Ishikawa (cell line): ENCODE measurements at regions not wholly inside any gene's neighbourhood (a gene's known extent, or its start where the extent isn't known, plus 50 kb on each side); places are given as distances from the start of the nearest gene placed in this dataset.

Source experiments
- CREB1 ChIP-seq: IDR thresholded peaks from 2 replicates; pipeline ENCODE4 v1.6.1; 2012; ENCODE audit warnings: low read depth
- EGR1 ChIP-seq: IDR thresholded peaks from 2 replicates; pipeline ENCODE4 v1.6.1; 2012
- EP300 ChIP-seq: IDR thresholded peaks from 2 replicates; pipeline ENCODE4 v1.6.1; 2012; ENCODE audit warnings: borderline replicate concordance
- FOXM1 ChIP-seq: IDR thresholded peaks from 2 replicates; pipeline ENCODE4 v1.6.1; 2012; ENCODE audit warnings: low read depth, borderline replicate concordance
- RAD21 ChIP-seq: IDR thresholded peaks from 2 replicates; pipeline ENCODE4 v1.6.1; 2012; ENCODE audit warnings: low read depth
- TAF1 ChIP-seq: IDR thresholded peaks from 2 replicates; pipeline ENCODE4 v1.6.1; 2012; ENCODE audit warnings: low read depth, mild to moderate bottlenecking
- YY1 ChIP-seq: IDR thresholded peaks from 2 replicates; pipeline ENCODE4 v1.6.1; 2012; ENCODE audit warnings: low read depth
- TF ChIP-seq, protein P1 (sequence below): IDR thresholded peaks from 2 replicates; pipeline ENCODE4 v1.6.1; 2012; ENCODE audit warnings: low read depth, mild to moderate bottlenecking
- TF ChIP-seq, protein P2 (sequence below): IDR thresholded peaks from 2 replicates; pipeline ENCODE4 v1.6.1; 2012
- TF ChIP-seq, protein P3 (sequence below): IDR thresholded peaks from 2 replicates; pipeline ENCODE4 v1.6.1; 2012

DNA sequence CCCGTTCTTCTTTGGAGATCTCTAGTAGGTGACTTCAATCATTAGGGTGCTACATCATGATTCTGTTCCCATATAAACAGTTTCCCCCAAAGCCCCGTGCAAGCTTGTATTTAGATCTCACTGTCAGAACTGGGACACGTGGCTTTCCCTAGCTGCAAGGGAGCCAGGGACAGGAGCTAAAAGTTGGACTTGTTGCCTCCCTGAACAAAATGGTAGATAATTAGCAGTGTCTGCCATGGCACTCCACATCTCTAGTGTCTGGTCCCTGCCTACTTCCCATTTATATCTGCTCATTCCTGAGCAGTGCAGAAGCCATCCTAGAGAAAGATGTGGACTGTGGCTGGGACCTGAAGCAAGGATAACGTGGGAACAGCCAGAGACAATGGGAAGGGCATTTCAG lies 76.6 kb upstream of the FGFR2 start:
- TF ChIP-seq YY1 (no peak), EP300 (no peak), CREB1 (no peak), FOXM1 (no peak), EGR1 (no peak), RAD21 (no peak), TAF1 (no peak)
- TF ChIP-seq, protein P1, sequence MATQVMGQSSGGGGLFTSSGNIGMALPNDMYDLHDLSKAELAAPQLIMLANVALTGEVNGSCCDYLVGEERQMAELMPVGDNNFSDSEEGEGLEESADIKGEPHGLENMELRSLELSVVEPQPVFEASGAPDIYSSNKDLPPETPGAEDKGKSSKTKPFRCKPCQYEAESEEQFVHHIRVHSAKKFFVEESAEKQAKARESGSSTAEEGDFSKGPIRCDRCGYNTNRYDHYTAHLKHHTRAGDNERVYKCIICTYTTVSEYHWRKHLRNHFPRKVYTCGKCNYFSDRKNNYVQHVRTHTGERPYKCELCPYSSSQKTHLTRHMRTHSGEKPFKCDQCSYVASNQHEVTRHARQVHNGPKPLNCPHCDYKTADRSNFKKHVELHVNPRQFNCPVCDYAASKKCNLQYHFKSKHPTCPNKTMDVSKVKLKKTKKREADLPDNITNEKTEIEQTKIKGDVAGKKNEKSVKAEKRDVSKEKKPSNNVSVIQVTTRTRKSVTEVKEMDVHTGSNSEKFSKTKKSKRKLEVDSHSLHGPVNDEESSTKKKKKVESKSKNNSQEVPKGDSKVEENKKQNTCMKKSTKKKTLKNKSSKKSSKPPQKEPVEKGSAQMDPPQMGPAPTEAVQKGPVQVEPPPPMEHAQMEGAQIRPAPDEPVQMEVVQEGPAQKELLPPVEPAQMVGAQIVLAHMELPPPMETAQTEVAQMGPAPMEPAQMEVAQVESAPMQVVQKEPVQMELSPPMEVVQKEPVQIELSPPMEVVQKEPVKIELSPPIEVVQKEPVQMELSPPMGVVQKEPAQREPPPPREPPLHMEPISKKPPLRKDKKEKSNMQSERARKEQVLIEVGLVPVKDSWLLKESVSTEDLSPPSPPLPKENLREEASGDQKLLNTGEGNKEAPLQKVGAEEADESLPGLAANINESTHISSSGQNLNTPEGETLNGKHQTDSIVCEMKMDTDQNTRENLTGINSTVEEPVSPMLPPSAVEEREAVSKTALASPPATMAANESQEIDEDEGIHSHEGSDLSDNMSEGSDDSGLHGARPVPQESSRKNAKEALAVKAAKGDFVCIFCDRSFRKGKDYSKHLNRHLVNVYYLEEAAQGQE: no peak
- TF ChIP-seq, protein P2, sequence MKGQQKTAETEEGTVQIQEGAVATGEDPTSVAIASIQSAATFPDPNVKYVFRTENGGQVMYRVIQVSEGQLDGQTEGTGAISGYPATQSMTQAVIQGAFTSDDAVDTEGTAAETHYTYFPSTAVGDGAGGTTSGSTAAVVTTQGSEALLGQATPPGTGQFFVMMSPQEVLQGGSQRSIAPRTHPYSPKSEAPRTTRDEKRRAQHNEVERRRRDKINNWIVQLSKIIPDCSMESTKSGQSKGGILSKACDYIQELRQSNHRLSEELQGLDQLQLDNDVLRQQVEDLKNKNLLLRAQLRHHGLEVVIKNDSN: no peak
- TF ChIP-seq, protein P3, sequence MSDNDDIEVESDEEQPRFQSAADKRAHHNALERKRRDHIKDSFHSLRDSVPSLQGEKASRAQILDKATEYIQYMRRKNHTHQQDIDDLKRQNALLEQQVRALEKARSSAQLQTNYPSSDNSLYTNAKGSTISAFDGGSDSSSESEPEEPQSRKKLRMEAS: no peak
